ENCODE measurements at regions not wholly inside any gene's neighbourhood (a gene's known extent, or its start where the extent isn't known, plus 50 kb on each side); places are given as distances from the start of the nearest gene placed in this dataset.

DNA sequence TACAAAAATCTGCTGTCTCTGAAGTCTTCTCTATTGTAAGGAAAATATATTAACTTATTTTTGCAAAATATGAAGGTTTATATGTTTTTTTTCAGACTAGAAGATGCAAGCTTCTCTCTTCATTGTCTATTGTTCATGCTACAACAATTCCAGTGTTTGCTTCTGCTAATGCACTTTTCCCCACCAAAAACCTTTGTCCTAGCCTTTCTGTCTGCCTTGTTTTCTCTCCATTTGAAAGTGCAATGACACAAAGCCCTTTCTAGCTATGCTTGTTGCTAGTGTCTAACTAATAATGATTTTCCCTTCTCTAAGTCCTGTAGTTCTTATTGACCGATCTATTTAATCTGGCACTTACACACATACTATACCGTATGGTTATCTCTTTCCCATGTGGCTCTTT is 369.5 kb upstream of the CELF4 start:
- H3K36me3 ChIP-seq (ENCODE audit: low read length), result no peaks in the 10 kb centered on the region
- no peaks in the 10 kb centered on the region for H3K79me2 ChIP-seq (ENCODE audit: insufficient read depth, low read length)
- H3K9ac ChIP-seq (ENCODE audit: low read length), result no peak overlapping the region
- H4K20me1 ChIP-seq (ENCODE audit: low read depth, low read length), result no peaks in the 10 kb centered on the region; the same call in 1 of the 2 replicates
- H3K27ac ChIP-seq (ENCODE audit: low read depth, low read length), result no peak overlapping the region
- peaks cover 17% of the 10 kb centered on the region; the same call in 1 of the 2 replicates for H3K9me3 ChIP-seq (ENCODE audit: insufficient read depth, low read length)
- no peaks in the 10 kb centered on the region for H3K27me3 ChIP-seq (ENCODE audit: low read length)
- H3F3A ChIP-seq (ENCODE audit: insufficient read depth), result no peaks in the 10 kb centered on the region
- TF ChIP-seq EZH2phosphoT487 (conservative IDR thresholded peaks at IDR 0.05; ENCODE audit: low read length) (no peak), CTCF (IDR thresholded peaks at IDR 0.05; ENCODE audit: insufficient read depth, low read length, poor library complexity, severe bottlenecking) (no peak)
- H3K4me2 ChIP-seq (ENCODE audit: low read depth, low read length, poor library complexity, severe bottlenecking), result no peak overlapping the region
- H3K4me3 ChIP-seq (ENCODE audit: insufficient read depth, low read length, poor library complexity, severe bottlenecking), result no peak overlapping the region
- no peak overlapping the region for H2AFZ ChIP-seq (ENCODE audit: low read depth, low read length, severe bottlenecking)
- H3K9me2 ChIP-seq (replicated peaks; ENCODE audit: insufficient read depth, low read length), result no peaks in the 10 kb centered on the region

GRCh38 chr18:37930640-37931039 is 365.0 kb upstream of the CELF4 start:
- Histone ChIP-seq H3K27me3 (ENCODE audit: low read length) (no peaks in the 10 kb centered on the region), H4K20me1 (ENCODE audit: low read depth, low read length) (no peaks in the 10 kb centered on the region; the same call in 1 of the 2 replicates), H3K36me3 (ENCODE audit: low read length) (no peaks in the 10 kb centered on the region), H3K9ac (ENCODE audit: low read length) (no peak overlapping the region), H3K4me3 (ENCODE audit: insufficient read depth, low read length, poor library complexity, severe bottlenecking) (no peak overlapping the region), H3K4me2 (ENCODE audit: low read depth, low read length, poor library complexity, severe bottlenecking) (no peak overlapping the region), H3K9me2 (replicated peaks; ENCODE audit: insufficient read depth, low read length) (no peaks in the 10 kb centered on the region), H3K9me3 (ENCODE audit: insufficient read depth, low read length) (0 out of 2 replicates have a peak, but pooled peaks cover 5% of the 10 kb centered on the region), H2AFZ (ENCODE audit: low read depth, low read length, severe bottlenecking) (no peak overlapping the region), H3K79me2 (ENCODE audit: insufficient read depth, low read length) (no peaks in the 10 kb centered on the region), H3K27ac (ENCODE audit: low read depth, low read length) (no peak overlapping the region), H3F3A (ENCODE audit: insufficient read depth) (no peaks in the 10 kb centered on the region)
- TF ChIP-seq EZH2phosphoT487 (conservative IDR thresholded peaks at IDR 0.05; ENCODE audit: low read length) (no peak), CTCF (IDR thresholded peaks at IDR 0.05; ENCODE audit: insufficient read depth, low read length, poor library complexity, severe bottlenecking) (no peak)

DNA sequence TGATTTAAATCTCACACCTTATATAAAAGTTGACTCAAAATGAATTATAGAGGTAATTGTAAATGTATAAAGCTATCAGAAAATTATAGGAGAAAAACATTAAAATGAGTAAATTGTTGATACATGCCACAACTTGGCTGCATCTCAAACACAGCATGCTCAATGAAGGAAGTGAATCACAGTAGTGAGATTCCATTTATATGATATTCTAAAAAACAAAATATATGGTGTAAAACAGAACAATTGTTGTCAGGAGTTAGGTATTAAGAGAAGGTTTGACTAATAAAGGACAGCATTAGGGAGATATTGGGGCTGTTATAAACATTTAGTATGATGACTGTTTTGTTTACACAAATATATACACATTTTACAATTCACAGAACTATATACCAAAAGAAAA is 356.6 kb upstream of the CELF4 start:
- no peak for TF ChIP-seq CTCF (IDR thresholded peaks at IDR 0.05; ENCODE audit: insufficient read depth, low read length, poor library complexity, severe bottlenecking)
- TF ChIP-seq EZH2phosphoT487 (conservative IDR thresholded peaks at IDR 0.05; ENCODE audit: low read length), result no peak
- H3K4me3 ChIP-seq (ENCODE audit: insufficient read depth, low read length, poor library complexity, severe bottlenecking), result no peak overlapping the region
- no peaks in the 10 kb centered on the region for H3K9me3 ChIP-seq (ENCODE audit: insufficient read depth, low read length)
- no peak overlapping the region for H3K9ac ChIP-seq (ENCODE audit: low read length)
- H3K36me3 ChIP-seq (ENCODE audit: low read length), result no peaks in the 10 kb centered on the region
- no peaks in the 10 kb centered on the region for H3K27me3 ChIP-seq (ENCODE audit: low read length)
- no peaks in the 10 kb centered on the region for H3F3A ChIP-seq (ENCODE audit: insufficient read depth)
- no peak overlapping the region for H2AFZ ChIP-seq (ENCODE audit: low read depth, low read length, severe bottlenecking)
- no peak overlapping the region for H3K4me2 ChIP-seq (ENCODE audit: low read depth, low read length, poor library complexity, severe bottlenecking)
- no peaks in the 10 kb centered on the region for H3K9me2 ChIP-seq (replicated peaks; ENCODE audit: insufficient read depth, low read length)
- no peak overlapping the region for H3K27ac ChIP-seq (ENCODE audit: low read depth, low read length)
- H4K20me1 ChIP-seq (ENCODE audit: low read depth, low read length), result no peaks in the 10 kb centered on the region; the same call in 1 of the 2 replicates
- H3K79me2 ChIP-seq (ENCODE audit: insufficient read depth, low read length), result no peaks in the 10 kb centered on the region

All from SU-DHL-6 (cell line).